ENCODE measurements at regions not wholly inside any gene's neighbourhood (a gene's known extent, or its start where the extent isn't known, plus 50 kb on each side); places are given as distances from the start of the nearest gene placed in this dataset.

DNA sequence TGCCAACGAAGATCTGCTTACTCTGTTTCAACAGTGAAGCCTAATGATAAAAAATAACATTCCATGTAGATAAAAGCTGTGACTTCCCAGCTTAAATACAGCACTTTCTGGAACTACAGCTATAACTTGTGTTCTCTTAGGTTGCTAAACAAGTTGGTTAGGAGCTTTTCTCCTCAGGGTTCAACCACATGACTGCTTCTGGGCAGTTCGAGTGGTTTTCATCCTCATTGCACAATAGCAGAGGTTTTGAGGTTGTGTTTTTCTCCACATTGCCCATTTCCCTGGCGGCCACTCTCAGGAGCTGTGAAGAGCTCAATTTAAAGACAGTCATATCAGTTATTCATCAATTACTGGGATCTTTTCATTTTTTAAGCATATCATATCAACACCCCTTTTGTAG is 102.2 kb upstream of the CYP1B1 start:
- DNase-seq (ENCODE audit: extremely low read depth, insufficient read length): no peak
- Histone ChIP-seq H3K36me3 (ENCODE audit: control insufficient read depth, insufficient read depth, low read length) (no peaks in the 10 kb centered on the region), H3K4me3 (replicated peaks; ENCODE audit: low read depth, low read length) (no peak overlapping the region), H3K27me3 (replicated peaks; ENCODE audit: control insufficient read depth, insufficient read depth, low read length) (peaks cover 1% of the 10 kb centered on the region; the same call in 1 of the 2 replicates)
- TF ChIP-seq, protein P1, sequence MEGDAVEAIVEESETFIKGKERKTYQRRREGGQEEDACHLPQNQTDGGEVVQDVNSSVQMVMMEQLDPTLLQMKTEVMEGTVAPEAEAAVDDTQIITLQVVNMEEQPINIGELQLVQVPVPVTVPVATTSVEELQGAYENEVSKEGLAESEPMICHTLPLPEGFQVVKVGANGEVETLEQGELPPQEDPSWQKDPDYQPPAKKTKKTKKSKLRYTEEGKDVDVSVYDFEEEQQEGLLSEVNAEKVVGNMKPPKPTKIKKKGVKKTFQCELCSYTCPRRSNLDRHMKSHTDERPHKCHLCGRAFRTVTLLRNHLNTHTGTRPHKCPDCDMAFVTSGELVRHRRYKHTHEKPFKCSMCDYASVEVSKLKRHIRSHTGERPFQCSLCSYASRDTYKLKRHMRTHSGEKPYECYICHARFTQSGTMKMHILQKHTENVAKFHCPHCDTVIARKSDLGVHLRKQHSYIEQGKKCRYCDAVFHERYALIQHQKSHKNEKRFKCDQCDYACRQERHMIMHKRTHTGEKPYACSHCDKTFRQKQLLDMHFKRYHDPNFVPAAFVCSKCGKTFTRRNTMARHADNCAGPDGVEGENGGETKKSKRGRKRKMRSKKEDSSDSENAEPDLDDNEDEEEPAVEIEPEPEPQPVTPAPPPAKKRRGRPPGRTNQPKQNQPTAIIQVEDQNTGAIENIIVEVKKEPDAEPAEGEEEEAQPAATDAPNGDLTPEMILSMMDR (IDR thresholded peaks at IDR 0.05; ENCODE audit: insufficient read depth, low read length, poor library complexity, severe bottlenecking): no peak

- no peaks in the 10 kb centered on the region for H3K36me3 ChIP-seq (ENCODE audit: control insufficient read depth, insufficient read depth, low read length)
- DNase-seq (ENCODE audit: extremely low read depth, insufficient read length): no peak
- H3K27me3 ChIP-seq (replicated peaks; ENCODE audit: control insufficient read depth, insufficient read depth, low read length): peaks cover 1% of the 10 kb centered on the region; the same call in 1 of the 2 replicates
- TF ChIP-seq, protein P1 (IDR thresholded peaks at IDR 0.05; ENCODE audit: insufficient read depth, low read length, poor library complexity, severe bottlenecking): no peak
- H3K4me3 ChIP-seq (replicated peaks; ENCODE audit: low read depth, low read length): no peak overlapping the region
Measured at GRCh38 chr2:38176619-38177021, 100.7 kb upstream of the CYP1B1 start.

DNA sequence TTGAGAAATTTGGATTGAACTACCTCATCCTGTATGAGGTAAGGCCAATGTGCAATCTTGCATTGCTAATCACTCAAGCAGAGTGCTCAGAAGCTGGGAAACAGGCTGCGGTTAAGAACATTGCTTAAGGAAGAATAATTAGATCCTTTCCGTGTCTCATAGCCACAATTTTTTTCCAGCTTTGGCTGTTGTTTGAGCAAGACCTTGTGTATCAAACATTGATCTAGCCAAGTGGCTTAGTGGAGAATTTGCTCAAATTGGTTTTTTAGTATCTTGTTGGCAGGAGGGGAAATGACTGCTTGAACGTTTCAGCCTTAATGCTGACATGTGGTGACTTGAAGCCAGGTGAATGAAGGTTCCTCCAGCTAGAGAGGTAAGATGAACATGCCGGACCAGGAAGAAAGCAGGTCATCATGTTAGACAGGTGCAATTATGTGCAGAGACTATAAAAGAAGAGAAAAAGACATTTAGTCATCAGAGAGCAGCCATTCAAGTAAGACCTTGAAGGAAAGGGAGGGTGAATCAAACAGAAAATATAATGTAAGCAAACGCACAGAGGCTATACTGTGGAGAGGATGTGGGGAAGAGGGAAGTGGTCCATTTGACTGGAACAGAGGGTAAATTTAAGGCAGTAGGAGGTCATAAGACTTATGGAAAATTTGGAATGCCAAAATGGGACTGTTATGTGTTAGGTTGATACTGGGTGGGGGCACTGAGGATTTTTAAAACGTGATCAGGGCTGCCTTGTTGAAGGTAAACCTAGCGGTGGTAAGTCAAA is 98.9 kb upstream of the CYP1B1 start:
- no peak for DNase-seq (ENCODE audit: extremely low read depth, insufficient read length)
- Histone ChIP-seq H3K36me3 (ENCODE audit: control insufficient read depth, insufficient read depth, low read length) (no peaks in the 10 kb centered on the region), H3K27me3 (replicated peaks; ENCODE audit: control insufficient read depth, insufficient read depth, low read length) (peaks cover 1% of the 10 kb centered on the region), H3K4me3 (replicated peaks; ENCODE audit: low read depth, low read length) (no peak overlapping the region)
- TF ChIP-seq, protein P1 (IDR thresholded peaks at IDR 0.05; ENCODE audit: insufficient read depth, low read length, poor library complexity, severe bottlenecking): no peak

DNA sequence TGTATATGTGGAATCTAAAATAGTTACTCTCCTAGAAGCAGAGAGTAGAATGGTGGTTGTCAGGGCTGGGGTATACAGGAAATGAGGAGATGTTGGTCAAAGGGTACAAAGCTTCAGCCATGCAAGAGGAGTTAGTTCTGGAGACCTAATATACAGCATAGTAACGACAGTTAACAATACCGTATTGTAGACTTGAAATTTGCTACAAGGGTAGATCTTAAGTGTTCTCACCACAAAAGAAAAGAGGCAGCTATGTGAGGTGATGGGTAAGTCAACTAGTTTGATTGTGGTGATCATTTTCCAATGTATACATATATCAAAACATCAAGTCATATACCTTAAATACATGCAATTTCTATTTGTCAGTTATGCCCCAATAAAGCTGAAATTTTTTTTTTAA is 98.2 kb upstream of the CYP1B1 start:
- Histone ChIP-seq H3K27me3 (replicated peaks; ENCODE audit: control insufficient read depth, insufficient read depth, low read length) (peaks cover 1% of the 10 kb centered on the region), H3K36me3 (ENCODE audit: control insufficient read depth, insufficient read depth, low read length) (no peaks in the 10 kb centered on the region), H3K4me3 (replicated peaks; ENCODE audit: low read depth, low read length) (no peak overlapping the region)
- no peak for DNase-seq (ENCODE audit: extremely low read depth, insufficient read length)
- TF ChIP-seq, protein P1 (IDR thresholded peaks at IDR 0.05; ENCODE audit: insufficient read depth, low read length, poor library complexity, severe bottlenecking): no peak

GRCh38 chr2:38173683-38174082 is 97.7 kb upstream of the CYP1B1 start:
- no peaks in the 10 kb centered on the region for H3K36me3 ChIP-seq (ENCODE audit: control insufficient read depth, insufficient read depth, low read length)
- H3K27me3 ChIP-seq (replicated peaks; ENCODE audit: control insufficient read depth, insufficient read depth, low read length): peaks cover 1% of the 10 kb centered on the region
- TF ChIP-seq, protein P1 (IDR thresholded peaks at IDR 0.05; ENCODE audit: insufficient read depth, low read length, poor library complexity, severe bottlenecking): no peak
- DNase-seq (ENCODE audit: extremely low read depth, insufficient read length): no peak
- H3K4me3 ChIP-seq (replicated peaks; ENCODE audit: low read depth, low read length): no peak overlapping the region
